ENCODE measurements at regions not wholly inside any gene's neighbourhood (a gene's known extent, or its start where the extent isn't known, plus 50 kb on each side); places are given as distances from the start of the nearest gene placed in this dataset.
A peak's percentile ranks its signal among the peaks of the same experiment; 100 is the strongest.
"Not testable (repeated sequence)": the region's sequence is repeated elsewhere in the genome, so short reads cannot be mapped to it uniquely, and the experiment has no call there.

DNA sequence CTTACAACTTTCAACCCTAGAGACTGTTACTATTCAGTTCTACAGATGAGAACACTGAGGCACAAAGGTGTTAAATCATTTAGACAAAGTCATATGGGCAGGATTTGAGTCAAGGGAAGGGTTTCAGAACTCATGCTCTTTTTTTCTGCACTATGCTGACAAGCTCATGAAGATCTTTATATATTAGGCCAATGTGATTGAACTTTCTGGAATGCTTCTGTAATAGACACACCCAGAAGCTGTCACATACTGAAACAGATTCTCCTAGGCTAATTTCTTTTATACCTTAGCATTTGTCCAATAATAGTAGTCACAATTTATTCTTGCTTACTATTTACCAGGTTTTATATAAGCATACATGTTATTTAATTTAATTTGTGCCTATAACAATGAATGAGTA lies 164.0 kb downstream of the ALG10B start:
- no peak for DNase-seq

DNA sequence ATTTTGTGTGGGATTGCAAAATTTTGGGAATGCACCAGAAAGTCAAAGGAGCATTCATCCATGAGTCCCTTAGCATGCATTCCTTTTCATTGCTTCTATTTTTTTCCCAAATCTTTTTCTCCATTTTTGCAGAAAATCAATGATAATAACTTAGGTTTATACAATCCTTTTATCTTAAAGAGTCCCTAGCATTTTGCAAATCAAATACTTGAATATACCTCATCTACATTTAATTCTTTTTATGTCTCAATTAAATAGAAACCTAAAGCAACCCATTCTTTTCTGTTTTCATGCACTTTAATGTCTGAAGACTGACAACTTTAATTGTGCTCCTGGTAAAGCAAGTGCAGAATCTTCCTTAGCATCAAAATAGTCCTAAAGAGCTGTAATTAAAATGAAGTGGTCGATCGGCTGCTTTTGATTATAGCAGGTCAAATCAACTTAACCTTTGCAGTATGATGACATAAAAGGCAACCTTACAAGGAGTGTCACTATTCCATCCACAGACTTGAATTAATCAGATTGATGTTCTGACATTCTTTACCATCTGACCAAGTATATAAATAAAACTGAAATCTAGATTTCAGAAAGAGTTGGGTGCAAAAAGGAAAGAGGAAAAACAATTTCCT lies 168.4 kb downstream of the ALG10B start:
- no peak for DNase-seq

DNA sequence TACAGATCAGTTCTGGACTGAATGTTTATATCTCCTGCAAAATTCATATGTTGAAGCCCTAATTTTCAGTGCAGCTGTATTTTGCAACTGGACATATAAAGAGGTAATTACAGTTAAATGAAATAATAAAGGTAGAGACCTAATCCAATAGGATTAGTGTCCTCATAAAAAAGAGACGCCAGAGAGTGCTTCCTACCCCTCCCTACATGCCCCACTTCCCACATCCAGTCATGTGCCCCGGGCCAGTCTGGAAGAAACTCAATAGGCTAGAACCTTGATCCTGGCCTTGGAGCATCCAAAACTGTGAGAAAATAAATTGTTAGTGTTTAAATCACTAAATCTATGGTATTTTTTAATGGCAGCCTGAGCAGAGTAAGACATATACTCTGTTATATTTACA lies 172.3 kb downstream of the ALG10B start:
- no peak for DNase-seq

DNA sequence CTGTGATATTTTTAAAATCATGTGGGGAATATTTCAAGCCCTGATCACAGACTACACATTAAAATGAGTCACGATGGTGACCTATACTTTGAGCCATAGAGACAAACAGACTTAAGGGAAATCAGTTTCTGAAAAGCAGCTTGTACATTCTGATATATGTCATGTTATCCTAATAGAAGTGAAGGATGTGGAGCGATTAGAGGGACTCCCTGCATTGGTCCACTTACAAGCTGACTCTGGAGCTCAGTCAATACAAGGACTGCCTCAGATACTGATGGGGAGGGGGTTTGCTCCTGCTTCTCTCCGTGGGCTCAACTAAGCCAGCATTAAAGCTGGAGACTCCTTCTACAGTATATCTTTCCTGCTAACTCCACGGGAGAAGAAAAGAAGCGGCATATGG lies 173.5 kb downstream of the ALG10B start:
- no peak for DNase-seq

DNA sequence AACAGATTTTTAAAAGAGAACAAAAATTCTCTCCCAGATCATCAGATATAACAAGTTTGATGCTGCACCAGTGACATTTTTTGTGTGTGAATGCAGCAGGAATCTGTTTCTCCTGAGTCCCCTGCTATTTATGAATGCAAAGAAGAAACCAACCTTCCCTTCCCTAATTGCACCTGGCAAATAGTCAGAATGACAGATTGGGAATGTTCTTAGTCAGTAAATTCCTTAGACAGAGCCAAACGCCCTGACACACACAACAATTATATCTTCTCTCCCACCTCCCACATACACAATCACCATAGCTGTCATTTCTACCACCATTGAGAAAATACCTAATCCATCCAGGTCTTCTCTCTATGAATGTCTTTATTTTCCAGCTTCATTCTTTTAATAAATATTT lies 174.4 kb downstream of the ALG10B start:
- no peak for DNase-seq

DNA sequence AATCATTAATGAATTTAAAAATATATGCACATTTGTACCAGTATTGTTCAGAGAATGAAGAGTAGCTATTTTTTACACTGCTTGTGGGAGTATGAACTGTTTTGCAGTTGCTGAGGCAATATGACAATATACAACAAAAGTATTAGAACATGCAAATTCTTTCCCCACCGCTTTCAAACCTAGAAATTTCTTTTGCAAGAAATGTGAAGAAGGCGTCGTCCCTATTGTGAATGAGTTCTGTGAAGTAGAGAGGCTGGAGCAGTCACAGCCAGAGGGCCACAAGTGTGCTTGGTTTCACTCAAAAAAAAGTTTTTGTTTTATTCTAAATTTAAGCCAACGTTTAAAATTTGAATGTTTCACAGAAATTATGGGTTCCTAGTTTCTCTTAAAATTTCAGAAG lies 184.9 kb downstream of the ALG10B start:
- no peak for DNase-seq

DNA sequence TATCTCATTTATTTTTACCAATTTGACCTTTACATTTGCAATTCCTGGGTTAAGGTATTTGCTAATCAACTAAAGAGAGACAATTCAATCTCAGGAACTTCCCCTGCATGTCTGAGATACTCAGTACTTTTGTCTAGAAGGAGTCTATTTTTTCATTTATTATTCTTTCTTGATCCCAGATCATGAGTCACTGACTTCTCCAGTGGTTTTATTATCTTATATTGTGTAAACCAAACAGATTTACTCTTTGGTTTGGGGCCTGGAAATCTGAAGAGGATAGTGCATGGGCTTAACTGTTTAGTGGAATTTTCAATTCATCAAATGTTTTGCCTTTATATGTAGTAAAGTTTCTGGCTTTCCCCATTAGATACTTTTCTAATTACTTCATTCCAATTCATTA lies 185.4 kb downstream of the ALG10B start:
- DNase-seq: no peak

DNA sequence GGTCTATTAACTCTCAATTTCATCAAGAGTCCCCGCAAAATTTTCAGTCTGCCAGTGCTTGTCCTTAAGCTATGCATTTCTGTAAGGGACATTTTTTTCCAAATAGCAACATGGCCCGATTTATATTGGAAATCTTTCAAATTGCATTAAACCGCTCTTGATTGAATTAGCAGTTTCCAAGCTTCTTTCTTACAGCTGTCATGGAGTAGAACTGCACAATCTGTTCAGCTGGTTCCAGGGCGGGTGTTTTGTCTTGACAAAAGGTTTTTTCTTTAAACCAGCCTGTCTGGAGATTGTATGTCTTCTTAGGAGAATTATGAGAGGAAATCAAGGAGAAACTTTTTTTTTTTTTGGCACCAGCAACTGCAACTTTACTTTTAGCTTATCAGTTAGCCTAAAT lies 185.8 kb downstream of the ALG10B start:
- DNase-seq: no peak

DNA sequence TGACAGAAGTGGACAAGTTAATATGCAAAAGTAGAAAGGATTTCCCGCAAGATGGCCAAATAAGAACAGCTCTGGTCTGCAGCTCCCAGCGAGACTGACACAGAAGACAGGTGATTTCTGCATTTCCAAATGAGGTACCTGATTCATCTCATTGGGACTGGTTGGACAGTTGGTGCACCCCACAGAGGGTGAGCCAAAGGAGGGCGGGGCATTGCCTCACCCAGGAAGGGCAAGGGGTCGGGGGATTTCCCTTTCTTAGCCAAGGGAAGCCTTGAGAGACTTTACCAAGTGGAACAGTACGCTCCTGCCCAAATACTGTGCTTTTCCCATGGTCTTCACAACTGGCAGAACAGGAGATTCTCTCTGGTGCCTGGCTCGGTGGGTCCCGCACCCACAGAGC lies 191.3 kb downstream of the ALG10B start:
- no peak for DNase-seq

DNA sequence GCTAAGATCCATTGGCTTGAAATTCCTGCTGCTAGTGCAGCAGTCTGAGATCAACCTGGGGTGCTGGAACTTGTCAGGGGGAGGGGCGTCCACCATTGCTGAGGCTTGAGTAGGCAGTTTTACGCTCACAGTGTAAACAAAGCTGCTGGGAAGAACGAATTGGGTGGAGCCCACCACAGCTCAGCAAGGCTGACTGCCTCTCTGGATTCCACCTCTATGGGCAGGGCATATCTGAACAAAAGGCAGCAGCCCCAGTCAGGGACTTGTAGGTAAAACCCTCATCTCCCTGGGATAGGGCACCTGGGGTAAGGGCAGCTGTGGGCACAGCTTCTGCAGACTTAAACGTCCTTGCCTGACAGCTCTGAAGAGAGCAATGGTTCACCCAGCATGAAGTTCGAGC lies 191.7 kb downstream of the ALG10B start:
- DNase-seq: no peak

DNA sequence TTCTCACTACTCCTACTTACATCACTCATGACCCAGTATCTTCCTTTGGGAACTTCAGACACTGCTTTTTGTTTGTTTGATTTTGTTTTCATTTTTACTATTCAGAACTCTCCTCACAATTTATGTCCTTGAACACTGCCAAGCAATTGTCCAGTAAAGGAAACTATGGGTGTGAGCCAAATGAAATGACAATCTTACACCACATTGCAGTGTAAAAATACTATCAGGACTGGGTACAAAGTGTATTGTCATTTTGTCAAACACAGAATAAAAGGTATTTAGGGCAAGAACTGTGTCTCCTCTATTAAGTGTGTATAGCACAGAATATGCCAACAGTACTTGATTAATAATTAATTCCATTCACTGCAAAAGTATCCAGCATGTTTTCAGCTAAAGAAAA lies 199.3 kb downstream of the ALG10B start:
- DNase-seq: peak in 2 of 3 donors; percentile 6 to 19

DNA sequence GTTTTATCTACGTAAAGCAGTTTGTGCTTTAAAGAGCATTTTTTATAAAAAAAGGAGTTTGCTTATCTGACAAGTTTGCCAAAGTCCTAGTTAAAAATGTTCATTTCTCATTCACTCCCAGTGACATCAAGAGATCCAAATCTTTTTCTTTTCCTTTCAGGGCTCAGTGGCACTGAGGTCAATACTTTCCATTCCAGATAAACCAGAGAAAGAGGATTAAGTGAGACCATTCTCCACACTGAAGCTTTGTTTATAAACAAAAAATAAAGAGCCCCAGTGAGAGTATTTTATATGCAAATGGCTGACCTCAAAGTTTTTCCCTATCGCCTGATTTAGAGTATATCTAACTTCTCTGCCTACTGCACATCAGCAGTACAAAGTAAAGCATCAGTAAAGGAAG lies 199.8 kb downstream of the ALG10B start:
- no peak for DNase-seq

DNA sequence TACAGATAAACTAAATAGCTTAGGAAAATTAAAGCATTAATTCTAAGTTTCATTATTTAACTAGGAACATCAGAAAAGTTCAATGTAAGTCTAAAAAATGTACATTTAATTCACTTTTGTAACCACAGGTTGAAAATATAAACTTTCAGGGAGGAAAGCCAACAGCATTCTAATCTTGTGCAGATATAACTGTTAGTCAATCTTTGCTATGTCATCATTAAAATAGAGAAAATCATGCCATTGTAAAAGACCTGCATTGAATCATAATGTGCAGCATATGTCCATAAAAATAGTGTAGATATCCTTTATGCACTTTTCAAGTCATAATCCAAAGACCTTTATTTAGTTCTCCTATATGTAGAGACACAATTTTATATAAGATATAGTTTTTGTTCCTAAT lies 207.3 kb downstream of the ALG10B start:
- no peak for DNase-seq

DNA sequence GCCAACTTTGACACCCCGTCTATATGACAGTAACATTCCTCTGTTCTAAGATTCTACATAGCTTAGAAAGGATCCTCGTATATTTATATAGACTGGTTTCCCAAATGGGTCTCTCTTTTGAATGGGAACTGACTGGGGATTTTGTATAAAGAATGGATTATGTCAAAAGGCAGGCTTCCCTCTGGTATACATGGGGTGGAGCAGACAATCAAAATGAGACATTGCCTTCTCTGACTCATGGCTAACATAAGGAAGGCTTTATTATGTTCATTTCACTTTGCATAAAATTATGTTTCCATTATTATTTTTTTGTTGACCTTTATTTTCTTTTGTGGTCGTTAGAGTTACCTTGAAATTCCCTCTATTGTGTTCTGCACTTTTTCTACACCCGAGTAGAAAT lies 211.1 kb downstream of the ALG10B start:
- no peak for DNase-seq

DNA sequence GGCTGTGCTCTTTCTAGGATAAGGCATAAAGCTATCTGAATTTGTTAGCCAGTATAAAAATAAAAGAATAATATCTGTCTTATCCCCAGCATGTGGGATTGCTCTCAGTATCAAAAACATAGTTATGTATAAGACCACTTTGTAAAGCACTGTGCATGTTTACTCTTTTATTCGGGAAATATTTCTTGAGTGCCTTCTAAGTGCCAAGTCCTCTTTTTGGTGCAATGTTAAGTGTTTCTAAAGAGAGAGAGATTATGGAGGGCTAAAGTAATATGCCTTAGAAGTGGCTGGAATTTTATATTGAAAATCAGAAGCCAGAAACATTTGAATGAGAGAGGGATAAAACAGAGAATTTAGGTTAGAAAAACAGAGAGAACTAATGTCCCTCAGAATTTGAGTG lies 212.0 kb downstream of the ALG10B start:
- DNase-seq: no peak

DNA sequence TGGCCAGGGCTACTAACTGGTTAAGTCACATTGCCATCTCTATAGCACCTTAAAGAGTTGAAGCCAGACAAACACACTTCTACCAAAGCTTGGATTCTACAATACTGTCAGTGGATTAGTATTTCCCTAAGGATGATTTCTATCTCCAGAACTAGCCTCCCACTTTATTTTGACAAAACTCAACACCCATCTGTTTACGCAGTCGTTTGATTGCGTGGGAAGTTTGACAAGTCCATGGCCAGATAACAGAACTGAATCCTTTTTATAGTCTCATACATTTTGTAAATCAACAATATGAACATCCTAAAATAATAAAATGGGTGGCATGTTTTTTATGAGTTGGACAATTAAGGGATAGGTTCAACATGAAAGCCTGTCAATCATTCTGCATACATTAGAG lies 212.7 kb downstream of the ALG10B start:
- not testable (repeated sequence) for DNase-seq

DNA sequence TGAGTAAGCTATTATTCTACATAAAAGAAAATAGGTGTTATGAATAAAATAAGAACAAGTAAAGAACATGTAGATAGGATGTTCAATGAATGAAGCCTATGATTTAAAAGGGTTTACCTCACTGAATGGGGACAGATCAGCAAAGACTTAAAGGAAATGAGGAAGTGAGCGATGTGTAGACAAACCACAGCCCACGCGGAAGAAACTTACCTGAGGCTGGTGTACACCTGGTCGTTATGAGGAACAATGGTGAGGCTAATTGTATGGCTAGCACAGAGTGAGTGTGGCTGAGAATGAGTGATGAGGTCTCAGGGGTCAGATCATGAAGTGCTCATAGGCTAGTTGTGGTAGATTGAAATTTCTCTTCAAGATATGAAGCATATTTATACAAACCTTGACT lies 221.7 kb downstream of the ALG10B start:
- no peak for DNase-seq

DNA sequence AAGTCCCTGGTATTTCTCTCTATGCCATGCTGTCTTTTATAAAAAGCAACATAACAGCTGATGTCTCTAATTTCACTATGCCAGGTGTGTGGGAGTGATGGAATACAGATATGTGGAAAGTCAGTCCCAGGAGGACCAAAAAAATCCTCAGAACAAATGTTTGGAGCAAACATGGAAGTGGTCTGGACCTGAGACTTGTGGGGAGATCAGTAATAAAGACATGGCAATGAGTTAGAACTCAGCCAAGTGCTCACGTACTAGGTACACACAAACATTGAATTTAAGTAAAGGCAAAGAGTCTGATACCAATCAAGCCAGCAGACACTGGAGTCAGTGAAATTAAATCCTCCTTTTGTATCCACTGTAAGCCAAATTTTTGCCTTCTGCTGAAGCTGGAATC lies 223.6 kb downstream of the ALG10B start:
- no peak for DNase-seq

DNA sequence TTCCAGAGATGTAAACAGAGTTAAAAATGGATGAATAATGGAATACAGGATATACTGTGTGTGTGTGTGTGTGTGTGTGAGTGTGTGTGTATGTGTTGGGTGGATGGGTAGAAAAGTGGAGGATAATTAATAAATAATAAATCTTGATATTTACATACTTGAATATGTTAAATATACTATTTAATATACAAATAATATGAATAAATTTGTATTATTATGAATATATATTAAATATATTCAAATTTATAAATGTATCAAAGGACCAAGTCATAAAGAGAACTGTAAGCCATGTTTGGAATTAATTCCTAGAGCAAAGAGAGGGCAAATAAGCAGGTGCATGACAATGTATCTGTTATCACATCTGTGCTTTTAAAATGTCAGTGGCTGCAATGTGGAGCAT lies 225.3 kb downstream of the ALG10B start:
- no peak for DNase-seq

DNA sequence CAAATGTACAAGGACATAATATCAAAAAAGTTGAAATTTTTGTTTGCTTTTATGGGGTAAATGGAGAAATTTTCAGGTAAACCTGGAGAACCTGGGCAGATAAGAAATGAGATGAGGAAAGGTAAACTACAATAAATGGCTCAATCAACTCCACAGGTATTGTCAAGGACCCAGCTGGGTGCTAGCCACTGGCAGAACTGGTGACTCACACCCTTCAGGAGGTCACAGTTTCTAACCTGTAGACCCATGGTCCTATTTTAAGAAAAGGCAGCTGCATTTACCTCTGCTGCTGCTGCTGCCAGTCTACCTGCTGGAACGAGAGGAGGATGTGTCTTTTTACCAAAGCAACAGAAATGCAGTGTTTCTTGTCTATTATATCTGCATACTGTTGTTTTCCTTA lies 226.6 kb downstream of the ALG10B start:
- DNase-seq: no peak

DNA sequence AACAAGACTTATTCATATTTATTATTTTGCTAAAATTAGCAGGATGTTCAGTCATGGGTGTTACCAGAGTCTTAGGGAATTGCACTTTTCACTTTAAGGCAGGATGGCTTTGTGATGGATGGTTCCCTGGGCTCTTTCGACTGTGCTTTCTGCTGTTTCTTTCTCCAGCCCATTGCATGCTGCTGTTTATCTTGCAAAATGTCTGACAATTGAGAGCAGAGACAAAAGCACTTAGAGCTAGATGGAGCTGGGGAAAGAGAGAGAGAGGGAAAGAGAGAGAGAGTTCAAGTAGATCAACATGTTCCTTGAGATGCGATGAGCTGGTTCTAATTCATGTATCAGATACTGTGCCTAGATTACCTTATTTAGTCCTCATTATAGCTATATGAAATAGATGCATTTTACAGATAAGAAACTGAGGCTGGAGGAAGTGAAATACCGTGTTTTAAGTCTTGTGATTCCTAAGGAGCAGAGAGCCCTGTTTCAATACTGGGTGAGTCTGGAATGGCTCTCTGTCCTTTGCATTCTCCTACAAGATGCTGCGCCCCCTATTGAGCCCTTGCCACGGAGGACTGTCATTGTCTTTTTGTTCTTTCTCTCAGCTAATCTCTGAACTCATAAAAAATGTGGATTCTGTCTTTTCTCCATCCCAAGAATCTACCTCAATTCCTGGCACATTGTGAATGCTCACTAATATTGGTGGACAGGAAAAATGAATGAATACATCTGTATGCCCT lies 227.9 kb downstream of the ALG10B start:
- DNase-seq: no peak

DNA sequence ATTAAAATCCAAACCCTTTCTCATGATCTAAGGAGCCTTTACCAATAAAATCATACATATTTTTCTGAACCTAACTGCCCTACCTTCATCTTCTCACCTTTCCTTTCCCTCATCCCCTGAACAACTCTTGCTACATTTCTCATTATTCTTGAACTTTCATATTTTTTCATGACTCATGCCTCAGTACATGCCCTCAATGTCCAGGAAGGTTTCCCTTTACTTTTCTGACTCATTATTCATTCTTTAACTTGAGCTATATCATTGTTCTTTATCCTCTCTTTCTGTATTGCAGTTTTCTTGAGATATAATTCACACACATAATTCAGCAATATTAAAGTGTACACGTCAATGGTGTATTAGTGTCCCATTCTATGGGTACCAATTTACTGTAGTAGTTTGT lies 231.0 kb downstream of the ALG10B start:
- DNase-seq: no peak

DNA sequence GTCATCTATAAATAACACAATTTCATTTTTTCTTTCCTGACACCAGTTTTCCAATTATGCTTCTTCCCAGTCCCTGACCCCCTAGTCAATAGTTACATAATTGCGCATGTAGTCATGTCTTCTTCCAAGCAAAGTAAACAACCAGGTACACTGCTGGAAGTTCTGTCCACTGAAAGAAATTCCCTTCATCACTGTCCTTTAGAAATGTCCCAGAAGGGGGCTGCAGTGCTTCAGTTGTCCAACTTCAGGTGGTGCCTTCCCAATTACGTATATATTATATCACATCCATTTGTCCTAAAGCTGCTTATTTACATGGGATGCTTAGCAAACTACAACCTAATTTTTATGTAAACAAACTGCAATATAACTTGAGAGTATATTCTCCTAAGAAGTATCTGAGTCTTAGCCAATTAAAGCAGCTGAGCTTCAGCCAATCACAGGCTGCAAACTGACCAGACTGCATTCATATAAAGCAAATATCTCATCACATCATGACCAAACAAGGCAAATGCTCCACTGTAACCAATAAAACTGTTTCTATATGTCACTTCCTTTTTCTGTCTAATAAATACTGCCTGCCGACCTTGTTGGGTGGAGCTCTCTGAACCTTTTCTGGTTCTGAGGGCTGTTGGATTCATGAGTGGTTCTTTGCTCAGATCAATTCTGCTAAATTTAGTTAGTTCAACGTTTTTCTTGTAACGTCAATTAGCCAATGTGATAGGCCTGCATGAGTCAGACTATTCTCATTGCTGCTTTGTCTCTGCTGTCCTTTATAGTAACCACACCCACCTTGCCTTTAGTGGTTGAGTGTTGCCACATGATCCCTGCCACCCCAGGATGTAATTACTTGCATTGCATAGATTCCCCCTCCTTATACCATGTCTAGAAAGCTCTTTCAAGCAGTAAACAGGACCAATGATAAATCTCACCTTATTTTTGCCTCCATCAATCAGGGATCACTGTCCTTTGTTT lies 239.3 kb downstream of the ALG10B start:
- no peak for DNase-seq
